Right lobe of liver (tissue), 6 donors: ENCODE measurements at regions not wholly inside any gene's neighbourhood (a gene's known extent, or its start where the extent isn't known, plus 50 kb on each side); places are given as distances from the start of the nearest gene placed in this dataset.

Source experiments
- ATAC-seq, 4 donors: fragments of 200-7000 bp; cut with Tn5 transposase; one replicate each; pipeline ENCODE4 v1.9.1; 2020; ENCODE audit warnings: mild to moderate bottlenecking in 4 of 4, moderate library complexity in 4 of 4
- DNase-seq, 3 donors: peaks; one replicate each; pipeline ENCODE4 v3.0.0-alpha.2; 2020
- H3K27ac ChIP-seq, 3 donors: fragments of 200-600 bp; one replicate each; pipeline ENCODE4 v1.8.0; 2022
- H3K27me3 ChIP-seq, 2 donors: fragments of 200-600 bp; one replicate each; pipeline ENCODE4 v1.8.0; 2022
- H3K36me3 ChIP-seq, 4 donors: fragments of 200-600 bp; sonication (generic) in 1 of 4; one replicate each; pipeline versions ENCODE4 v1.5.1 to v1.8.0; 2017 to 2022; ENCODE audit warnings: control low read depth in 1 of 4
- H3K4me1 ChIP-seq, 4 donors: fragments of 200-600 bp; sonication (generic) in 1 of 4; one replicate each; pipeline versions ENCODE4 v1.5.1 to v1.8.0; 2017 to 2022; ENCODE audit warnings: control low read depth in 1 of 4
- H3K4me3 ChIP-seq, 3 donors: fragments of 200-600 bp; one replicate each; pipeline ENCODE4 v1.8.0; 2022
- H3K9me3 ChIP-seq, 4 donors: fragments of 200-600 bp; sonication (generic) in 1 of 4; one replicate each; pipeline versions ENCODE4 v1.5.1 to v1.8.0; 2017 to 2022; ENCODE audit warnings: control low read depth in 1 of 4
- CTCF ChIP-seq, 4 donors: fragments of 200-600 bp in 3 of 4; fragments of 450-650 bp in 1 of 4; IDR thresholded peaks; one replicate each; pipeline versions ENCODE4 v1.5.1 to v1.8.0; 2016 to 2022; ENCODE audit warnings: antibody characterized with exemption in 4 of 4, mild to moderate bottlenecking in 2 of 4
- POLR2A ChIP-seq: fragments of 450-650 bp; IDR thresholded peaks from one replicate; pipeline ENCODE4 v1.6.1; 2017; ENCODE audit warnings: antibody characterized with exemption, mild to moderate bottlenecking
- WGBS: methylation state at CpG from one replicate; pipeline ENCODE4 v1.1.6; 2018; ENCODE audit warnings: low coverage, low lambda C conversion rate; ENCODE audit not compliant: insufficient coverage; ENCODE audit errors: missing lambda C conversion rate; 5-methylcytosine and 5-hydroxymethylcytosine counted together
- intact Hi-C, 2 donors: fragments of 100-400 bp; cut with DNase I; formaldehyde crosslinking; loops; one replicate each; pipeline versions ENCODE4 v1.11.2 to v1.14.1; 2022
- donor health status: DM: no; HTN: yes; CAD: no.
- donor health status: DM: no; HTN: no; CAD: no.
- donor health status: DM: no; HTN: no; CAD: no.
- donor health status: DM: no; HTN: yes; CAD: no.
- donor health status: DM: no; HTN: yes; CAD: no.

- Histone ChIP-seq H3K27me3 (no peaks in the 10 kb centered on the region), H3K27ac (no peak overlapping the region), H3K4me1 (peaks cover 0 to 6% (median 0%) of the 10 kb centered on the region in 4 donors), H3K9me3 (no peaks in the 10 kb centered on the region), H3K4me3 (no peak overlapping the region), H3K36me3 (no peaks in the 10 kb centered on the region)
- ATAC-seq: no peak
- 54% methylated on average over 3 of the region's 7 CpGs for WGBS
- no peak for TF ChIP-seq POLR2A
- no peak for TF ChIP-seq CTCF (IDR thresholded peaks at IDR 0.05)
- no peak for DNase-seq
- intact Hi-C loops: no loop called here
Measured at GRCh38 chr16:87243478-87243877, 73.7 kb downstream of the C16orf95 start.

- H3K27me3 ChIP-seq: no peaks in the 10 kb centered on the region
Measured at GRCh38 chr16:87244636-87245197, 72.5 kb downstream of the C16orf95 start.

GRCh38 chr16:87245511-87245910 lies 71.7 kb downstream of the C16orf95 start:
- Histone ChIP-seq H3K27me3 (no peaks in the 10 kb centered on the region), H3K27ac (no peak overlapping the region), H3K36me3 (no peaks in the 10 kb centered on the region), H3K4me1 (peaks cover 0 to 6% (median 0%) of the 10 kb centered on the region in 4 donors), H3K9me3 (no peaks in the 10 kb centered on the region), H3K4me3 (no peak overlapping the region)
- no peak for TF ChIP-seq POLR2A
- no peak for TF ChIP-seq CTCF (IDR thresholded peaks at IDR 0.05)
- ATAC-seq: no peak
- intact Hi-C loops: no loop called here
- 89% methylated on average over 9 of the region's 13 CpGs for WGBS
- no peak for DNase-seq

More at GRCh38 chr16:87244636-87245197, 72.5 kb downstream of the C16orf95 start:
- no peaks in the 10 kb centered on the region for H3K9me3 ChIP-seq
- no peak overlapping the region for H3K27ac ChIP-seq
- peaks cover 0 to 6% (median 0%) of the 10 kb centered on the region in 4 donors for H3K4me1 ChIP-seq
- H3K36me3 ChIP-seq: no peaks in the 10 kb centered on the region
- ATAC-seq (no peak), DNase-seq (no peak)
- intact Hi-C loops: no loop called here
- H3K4me3 ChIP-seq: no peak overlapping the region
- TF ChIP-seq CTCF (IDR thresholded peaks at IDR 0.05) (no peak), POLR2A (no peak)
- 73% methylated on average over 6 of the region's 7 CpGs for WGBS

GRCh38 chr16:87246269-87247065 lies 70.7 kb downstream of the C16orf95 start:
- 38% methylated on average over 5 of the region's 14 CpGs for WGBS
- peak; percentile 45 to 68 (median 48) for ATAC-seq
- Histone ChIP-seq H3K9me3 (no peaks in the 10 kb centered on the region), H3K4me3 (no peak overlapping the region), H3K27ac (no peak overlapping the region), H3K27me3 (no peaks in the 10 kb centered on the region), H3K36me3 (no peaks in the 10 kb centered on the region), H3K4me1 (peaks cover 0 to 6% (median 0%) of the 10 kb centered on the region in 4 donors)
- no peak for DNase-seq
- intact Hi-C loops: no loop called here
- TF ChIP-seq CTCF (IDR thresholded peaks at IDR 0.05) (no peak), POLR2A (no peak)
